Liver (tissue), 8 donors: ENCODE measurements at regions not wholly inside any gene's neighbourhood (a gene's known extent, or its start where the extent isn't known, plus 50 kb on each side); places are given as distances from the start of the nearest gene placed in this dataset.

Source experiments
- DNase-seq: peaks from one replicate; pipeline ENCODE4 v3.0.0-alpha.2; 2017; ENCODE audit warnings: low spot score
- H3K27ac ChIP-seq, 2 donors: one replicate each; pipeline ENCODE4 v1.7.0; 2013; ENCODE audit warnings: inconsistent platforms in 2 of 2, low read length in 2 of 2, control low read depth in 1 of 2, low read depth in 1 of 2, mild to moderate bottlenecking in 1 of 2
- H3K27me3 ChIP-seq, 4 donors: one replicate each; pipeline versions ENCODE4 v1.6.1 to v1.7.0; 2013; ENCODE audit warnings: low read length in 3 of 4, inconsistent platforms in 1 of 4, mild to moderate bottlenecking in 1 of 4, moderate library complexity in 1 of 4; ENCODE audit not compliant: control insufficient read depth in 4 of 4, insufficient read depth in 4 of 4
- H3K36me3 ChIP-seq, 4 donors: one replicate each; pipeline versions ENCODE4 v1.6.1 to v1.7.0; 2013; ENCODE audit warnings: low read length in 3 of 4, mild to moderate bottlenecking in 3 of 4, low read depth in 1 of 4, moderate library complexity in 1 of 4; ENCODE audit not compliant: control insufficient read depth in 4 of 4, insufficient read depth in 3 of 4
- H3K4me1 ChIP-seq, 4 donors: one replicate each; pipeline versions ENCODE4 v1.6.1 to v1.7.0; 2013; ENCODE audit warnings: low read length in 3 of 4, mild to moderate bottlenecking in 3 of 4, moderate library complexity in 1 of 4; ENCODE audit not compliant: control insufficient read depth in 4 of 4, insufficient read depth in 4 of 4
- H3K4me3 ChIP-seq, 3 donors: one replicate each; pipeline versions ENCODE4 v1.6.1 to v1.7.0; 2013; ENCODE audit warnings: low read length in 3 of 3, control low read depth in 1 of 3, low read depth in 1 of 3, mild to moderate bottlenecking in 1 of 3
- H3K9ac ChIP-seq, 2 donors: one replicate each; pipeline ENCODE4 v1.7.0; 2013; ENCODE audit warnings: low read length in 2 of 2, mild to moderate bottlenecking in 2 of 2, moderate library complexity in 2 of 2, control low read depth in 1 of 2, low read depth in 1 of 2
- H3K9me3 ChIP-seq, 4 donors: one replicate each; pipeline versions ENCODE4 v1.6.1 to v1.7.0; 2013; ENCODE audit warnings: low read length in 3 of 4; ENCODE audit not compliant: control insufficient read depth in 4 of 4
- ATF3 ChIP-seq: IDR thresholded peaks from 2 replicates; pipeline ENCODE4 v1.6.1; 2016; ENCODE audit warnings: antibody characterized with exemption
- CTCF ChIP-seq: fragments of 150-350 bp; IDR thresholded peaks from 2 replicates; pipeline ENCODE4 v1.5.1; 2017; ENCODE audit warnings: improper control_type of control experiment, low read depth, low read length; ENCODE audit not compliant: missing input control
- EGR1 ChIP-seq, 2 donors: IDR thresholded peaks; 2 replicates each; pipeline ENCODE4 v1.6.1; 2016 to 2018; ENCODE audit warnings: antibody characterized with exemption in 2 of 2, low read depth in 2 of 2
- FOXA1 ChIP-seq: IDR thresholded peaks from 2 replicates; pipeline ENCODE4 v1.6.1; 2016; ENCODE audit warnings: antibody characterized with exemption
- FOXA2 ChIP-seq: IDR thresholded peaks from 2 replicates; pipeline ENCODE4 v1.6.1; 2016; ENCODE audit warnings: antibody characterized with exemption
- GABPA ChIP-seq, 2 donors: IDR thresholded peaks in 1 of 2; conservative IDR thresholded peaks in 1 of 2; 2 replicates each; pipeline ENCODE4 v1.6.1; 2016; ENCODE audit warnings: antibody characterized with exemption in 2 of 2, mild to moderate bottlenecking in 1 of 2, moderate library complexity in 1 of 2
- HNF4A ChIP-seq, 2 donors: conservative IDR thresholded peaks; 2 replicates each; pipeline ENCODE4 v1.6.1; 2016; ENCODE audit warnings: antibody characterized with exemption in 2 of 2, mild to moderate bottlenecking in 2 of 2
- HNF4G ChIP-seq: IDR thresholded peaks from 2 replicates; pipeline ENCODE4 v1.6.1; 2016; ENCODE audit warnings: antibody characterized with exemption
- JUND ChIP-seq, 2 donors: IDR thresholded peaks; 2 replicates each; pipeline ENCODE4 v1.6.1; 2016; ENCODE audit warnings: antibody characterized with exemption in 2 of 2
- MAX ChIP-seq: IDR thresholded peaks from 2 replicates; pipeline ENCODE4 v1.6.1; 2016; ENCODE audit warnings: antibody characterized with exemption
- NR2F2 ChIP-seq: IDR thresholded peaks from 2 replicates; pipeline ENCODE4 v1.6.1; 2016; ENCODE audit warnings: antibody characterized with exemption
- RAD21 ChIP-seq, 2 donors: IDR thresholded peaks; 2 replicates each; pipeline ENCODE4 v1.6.1; 2016; ENCODE audit warnings: antibody characterized with exemption in 2 of 2, mild to moderate bottlenecking in 2 of 2
- REST ChIP-seq: IDR thresholded peaks from 2 replicates; pipeline ENCODE4 v1.6.1; 2016; ENCODE audit warnings: antibody characterized with exemption, mild to moderate bottlenecking
- RXRA ChIP-seq, 2 donors: IDR thresholded peaks; 2 replicates each; pipeline ENCODE4 v1.6.1; 2017 to 2018; ENCODE audit warnings: antibody characterized with exemption in 2 of 2, mild to moderate bottlenecking in 1 of 2
- SP1 ChIP-seq: IDR thresholded peaks from 2 replicates; pipeline ENCODE4 v1.6.1; 2018; ENCODE audit warnings: antibody characterized with exemption, mild to moderate bottlenecking
- TAF1 ChIP-seq: conservative IDR thresholded peaks from 2 replicates; pipeline ENCODE4 v1.6.1; 2016; ENCODE audit warnings: antibody characterized with exemption, mild to moderate bottlenecking
- YY1 ChIP-seq: IDR thresholded peaks from 2 replicates; pipeline ENCODE4 v1.6.1; 2016; ENCODE audit warnings: antibody characterized with exemption, mild to moderate bottlenecking
- ZBTB33 ChIP-seq: IDR thresholded peaks from 2 replicates; pipeline ENCODE4 v1.6.1; 2016; ENCODE audit warnings: antibody characterized with exemption
- WGBS: extraction: QIAGEN DNeasy Blood & Tissue Kit; methylation state at CpG from one replicate; pipeline ENCODE4 v1.1.7; 2013; 5-methylcytosine and 5-hydroxymethylcytosine counted together
- donor health status: healthy.
- donor health status: healthy.
- donor health status: healthy.
- donor health status: healthy.
- donor health status: healthy.

DNA sequence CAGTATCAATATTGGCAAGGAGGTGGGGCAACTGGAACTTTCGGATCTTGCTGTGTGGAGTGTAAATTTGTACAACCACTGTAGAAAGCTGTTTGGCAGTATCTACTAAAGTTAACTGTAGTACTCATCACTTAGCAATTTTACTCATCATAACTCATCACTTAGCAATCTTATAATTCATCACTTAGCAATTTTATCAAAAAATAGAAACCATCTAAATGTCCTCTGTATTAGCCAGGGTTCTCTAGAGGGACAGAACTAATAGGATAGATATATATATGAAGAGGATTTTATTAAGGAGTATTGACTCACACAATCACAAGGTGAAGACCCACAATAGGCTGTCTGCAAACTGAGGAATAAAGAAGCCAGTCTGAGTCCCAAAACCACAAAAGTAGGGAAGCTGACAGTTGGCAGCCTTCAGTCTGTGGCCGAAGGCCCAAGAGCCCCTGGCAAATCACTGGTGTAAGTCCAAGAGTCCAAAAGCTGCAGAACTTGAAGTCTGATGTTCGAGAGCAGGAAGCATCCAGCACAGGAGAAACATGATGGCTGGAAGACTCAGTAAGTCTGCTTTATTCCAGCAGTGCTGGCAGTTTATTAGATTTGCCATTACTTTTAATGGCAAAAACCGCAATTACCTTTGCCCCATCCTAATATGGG lies 92.9 kb upstream of the USP47 start:
- 77% methylated on average over 4 of the region's 4 CpGs for WGBS
- H3K9me3 ChIP-seq: no peaks in the 10 kb centered on the region
- H3K36me3 ChIP-seq: no peaks in the 10 kb centered on the region
- H3K27ac ChIP-seq: no peak overlapping the region
- TF ChIP-seq YY1 (no peak), HNF4G (no peak), RAD21 (IDR thresholded peaks at IDR 0.05) (no peak), FOXA1 (no peak), GABPA (IDR thresholded peaks at IDR 0.05 in 1 of 2, conservative IDR thresholded peaks at IDR 0.05 in 1 of 2) (no peak), EGR1 (IDR thresholded peaks at IDR 0.05; ENCODE audit: low read depth in 2 of 2) (no peak), FOXA2 (no peak), ATF3 (no peak), JUND (IDR thresholded peaks at IDR 0.05) (no peak), MAX (no peak), TAF1 (no peak), HNF4A (conservative IDR thresholded peaks at IDR 0.05) (no peak), ZBTB33 (no peak), RXRA (IDR thresholded peaks at IDR 0.05) (no peak), CTCF (no peak), SP1 (no peak), NR2F2 (no peak), REST (no peak)
- H3K4me3 ChIP-seq: no peak overlapping the region
- H3K9ac ChIP-seq: no peak overlapping the region
- DNase-seq: no peak
- no peaks in the 10 kb centered on the region for H3K4me1 ChIP-seq
- H3K27me3 ChIP-seq: no peaks in the 10 kb centered on the region
